HG03354 (cell line): ENCODE measurements at regions not wholly inside any gene's neighbourhood (a gene's known extent, or its start where the extent isn't known, plus 50 kb on each side); places are given as distances from the start of the nearest gene placed in this dataset.

Experiments used
- ATAC-seq: cut with Tn5 transposase; IDR thresholded peaks from one replicate; pipeline ENCODE4 v1.9.1; 2021; ENCODE audit warnings: mild to moderate bottlenecking; ENCODE audit not compliant: unreplicated experiment, poor library complexity, severe bottlenecking

GRCh38 chr6:114785235-114786127 is 442.7 kb upstream of the HS3ST5 start:
- ATAC-seq: no peak

GRCh38 chr6:114783783-114784182 is 441.0 kb upstream of the HS3ST5 start:
- ATAC-seq: no peak

DNA sequence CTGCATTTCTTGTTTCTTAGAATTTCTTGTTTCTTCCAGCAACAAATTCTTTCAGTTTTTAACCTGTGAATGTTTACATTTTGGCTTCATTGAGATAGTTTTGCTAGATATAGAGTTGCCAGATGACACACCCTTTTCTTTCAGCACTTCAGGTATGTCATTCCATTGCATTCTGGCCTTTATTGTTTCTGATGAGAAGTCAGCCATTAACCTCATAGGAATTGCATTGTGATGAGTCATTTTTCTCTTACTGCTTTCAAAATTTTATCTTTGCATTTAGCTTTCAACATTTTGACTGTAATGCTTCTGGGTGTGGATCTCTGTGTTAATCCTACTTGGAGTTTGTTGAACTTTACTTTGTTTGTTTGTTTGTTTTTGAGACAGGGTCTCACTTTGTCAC is 440.3 kb upstream of the HS3ST5 start:
- ATAC-seq: no peak

DNA sequence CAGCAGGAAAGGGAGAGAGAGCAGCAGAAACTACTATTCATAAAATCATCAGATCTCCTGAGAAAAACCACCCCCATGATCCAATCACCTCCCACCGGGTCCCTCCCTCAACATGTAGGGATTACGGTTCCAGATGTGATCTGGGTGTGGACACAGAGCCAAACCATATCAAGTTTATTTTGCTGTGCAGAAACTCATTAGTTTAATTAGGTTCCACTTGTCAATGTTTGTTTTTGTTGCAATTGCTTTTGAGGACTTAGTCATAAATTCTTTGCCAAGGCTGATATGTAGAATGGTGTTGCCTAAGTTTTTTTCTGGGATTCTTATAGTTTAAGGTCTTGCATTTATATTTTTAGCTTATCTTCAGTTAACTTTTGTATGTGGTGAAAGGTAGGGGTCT is 422.0 kb upstream of the HS3ST5 start:
- no peak for ATAC-seq

- no peak for ATAC-seq
These were observed 419.3 kb upstream of the HS3ST5 start for GRCh38 chr6:114762145-114762544.

GRCh38 chr6:114747995-114748625 is 405.3 kb upstream of the HS3ST5 start:
- ATAC-seq: peak; percentile 48

GRCh38 chr6:114740547-114740946 is 397.7 kb upstream of the HS3ST5 start:
- no peak for ATAC-seq

DNA sequence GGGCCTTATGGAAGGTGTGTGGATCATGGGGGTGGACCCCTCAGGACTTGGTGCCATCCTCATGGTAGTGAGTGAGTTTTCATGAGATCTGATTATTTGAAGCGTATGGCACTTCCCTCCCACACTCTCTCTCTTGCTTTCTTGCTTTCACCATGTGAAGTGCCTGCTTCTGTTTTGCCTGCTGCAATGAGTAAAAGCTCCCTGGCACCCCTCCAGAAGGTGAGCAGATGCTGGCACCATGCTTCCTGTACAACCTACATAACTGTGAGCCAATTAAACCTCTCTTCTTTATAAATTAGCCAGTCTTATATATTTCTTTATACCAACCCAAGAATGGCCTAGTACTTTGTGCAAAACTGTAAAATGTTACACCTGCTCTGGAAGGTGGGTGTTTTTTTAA is 396.8 kb upstream of the HS3ST5 start:
- ATAC-seq: no peak

DNA sequence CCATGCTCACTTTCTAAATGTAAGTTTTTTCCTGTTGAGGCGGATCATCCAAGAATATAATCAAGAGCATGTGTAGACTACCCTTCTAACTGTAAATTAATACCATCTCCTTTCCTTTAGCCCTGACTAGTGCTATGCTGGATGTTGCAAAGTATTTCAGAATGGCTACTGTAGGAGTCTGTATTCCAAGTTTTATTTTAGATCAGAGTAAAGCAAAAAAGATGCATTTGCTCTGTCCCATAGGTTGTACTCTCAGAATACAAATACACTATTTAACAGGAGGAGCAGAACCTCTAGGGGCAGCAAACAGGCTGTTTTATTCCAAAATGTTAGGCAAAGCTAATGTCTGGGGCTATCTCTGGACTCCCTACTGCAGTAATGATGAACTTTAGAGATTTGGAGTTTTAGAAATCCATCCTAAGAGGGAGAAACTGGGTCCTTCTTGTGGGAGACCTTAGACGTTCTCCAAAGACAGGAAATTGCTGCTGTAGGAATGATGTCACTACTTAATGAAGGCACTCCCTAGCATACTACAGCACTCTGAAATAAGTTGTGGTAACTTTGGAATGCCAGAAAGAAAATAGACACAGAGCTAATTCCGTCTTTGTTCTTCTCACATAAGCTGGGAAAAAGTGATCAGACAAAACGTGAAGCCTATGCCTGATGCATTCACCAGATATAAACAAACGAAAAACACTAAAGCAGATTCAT is 392.4 kb upstream of the HS3ST5 start:
- ATAC-seq: no peak

DNA sequence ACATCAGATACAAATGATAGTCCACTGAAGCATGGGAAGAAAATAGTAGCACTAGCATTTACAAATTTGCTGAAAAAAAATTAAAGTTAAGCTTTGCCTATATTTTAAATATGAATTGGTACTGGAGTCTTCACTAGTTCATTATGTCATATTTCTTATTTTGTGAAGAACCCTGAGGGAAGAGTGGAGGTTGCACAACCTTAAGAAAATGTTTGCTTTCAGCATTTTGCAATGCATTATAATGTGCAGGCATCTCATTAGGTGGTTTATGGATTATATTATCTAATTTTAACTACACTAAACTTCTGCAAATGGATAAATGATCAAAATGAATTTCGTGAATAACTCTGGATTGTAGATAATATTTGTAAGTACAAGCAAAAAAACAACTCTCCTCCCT is 390.8 kb upstream of the HS3ST5 start:
- no peak for ATAC-seq

DNA sequence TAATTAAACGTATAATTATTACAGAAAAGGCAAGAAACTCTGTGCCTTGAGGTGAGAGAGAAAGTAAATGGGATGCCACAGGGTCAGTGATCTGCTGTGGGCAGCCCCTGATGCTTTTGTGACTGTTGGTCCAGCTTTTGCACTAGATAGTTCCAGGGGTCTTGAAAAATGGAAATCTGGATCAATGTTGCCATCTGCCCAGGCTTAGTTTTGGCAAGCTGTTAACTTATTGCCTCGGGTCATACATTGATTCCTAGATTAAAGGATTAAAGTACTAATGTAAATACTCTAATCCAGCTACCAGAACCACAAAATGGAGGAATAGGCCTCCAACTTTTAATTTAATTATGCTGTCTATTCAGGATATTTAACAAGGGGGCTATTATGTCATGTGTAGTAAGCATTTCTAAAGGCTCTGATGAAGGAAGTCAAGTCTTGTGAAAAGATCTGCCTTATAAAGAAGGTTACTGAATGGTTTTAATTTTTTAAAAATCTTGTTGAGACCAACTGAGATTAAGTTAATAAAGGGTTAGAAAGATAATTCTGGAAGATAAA is 376.0 kb upstream of the HS3ST5 start:
- no peak for ATAC-seq

- ATAC-seq: no peak
These were observed 375.4 kb upstream of the HS3ST5 start for GRCh38 chr6:114718186-114718585.

- ATAC-seq: peak; percentile 51
These were observed 372.1 kb upstream of the HS3ST5 start for GRCh38 chr6:114714836-114715507.

DNA sequence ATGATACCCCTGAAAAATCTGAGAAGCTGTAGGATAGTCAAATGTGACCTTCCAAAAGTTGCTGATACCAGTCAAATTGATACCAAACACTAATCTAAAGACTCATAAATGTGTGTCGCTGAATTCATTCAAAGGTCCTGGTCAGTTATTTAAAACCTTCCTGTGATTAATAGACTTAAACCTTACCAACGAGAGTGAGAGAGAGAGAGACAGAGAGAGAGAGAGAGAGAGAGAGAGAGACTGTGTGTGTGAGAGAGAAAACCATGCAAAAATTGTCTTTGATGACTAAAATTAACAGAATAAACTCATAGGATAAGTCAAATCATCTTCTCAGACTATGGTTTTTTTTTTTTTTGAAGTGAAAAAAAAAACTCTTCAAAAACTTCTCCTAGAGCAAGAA is 370.9 kb upstream of the HS3ST5 start:
- ATAC-seq: no peak

DNA sequence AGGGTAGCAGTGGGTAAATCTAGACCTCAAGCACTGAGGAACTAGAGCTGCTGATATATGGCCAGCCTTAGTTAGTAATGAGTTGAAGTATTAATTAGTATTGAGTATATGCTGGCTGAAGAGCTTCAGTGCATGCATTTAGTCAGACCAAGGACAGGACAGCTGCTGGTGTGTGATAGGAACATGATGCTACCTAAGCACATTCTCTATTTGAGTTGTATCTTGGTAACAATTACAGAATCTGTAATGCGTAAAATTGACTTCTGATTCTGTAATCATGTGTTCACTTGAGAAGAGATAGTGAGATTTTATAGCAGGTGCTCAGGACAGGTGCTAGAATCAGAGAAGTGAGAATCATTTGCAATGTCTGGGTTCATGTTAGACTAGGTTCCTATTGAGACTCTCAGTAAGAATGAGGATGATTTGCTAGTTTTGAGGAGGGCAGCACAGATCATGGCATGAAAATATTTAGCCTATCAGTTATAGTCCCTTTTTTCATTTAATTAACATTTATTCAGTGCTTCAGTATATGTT is 369.4 kb upstream of the HS3ST5 start:
- peak; percentile 47 for ATAC-seq

- no peak for ATAC-seq
These were observed 364.3 kb upstream of the HS3ST5 start for GRCh38 chr6:114707081-114707620.

- no peak for ATAC-seq
These were observed 347.8 kb upstream of the HS3ST5 start for GRCh38 chr6:114690625-114691024.

- no peak for ATAC-seq
These were observed 316.7 kb upstream of the HS3ST5 start for GRCh38 chr6:114659513-114659912.

DNA sequence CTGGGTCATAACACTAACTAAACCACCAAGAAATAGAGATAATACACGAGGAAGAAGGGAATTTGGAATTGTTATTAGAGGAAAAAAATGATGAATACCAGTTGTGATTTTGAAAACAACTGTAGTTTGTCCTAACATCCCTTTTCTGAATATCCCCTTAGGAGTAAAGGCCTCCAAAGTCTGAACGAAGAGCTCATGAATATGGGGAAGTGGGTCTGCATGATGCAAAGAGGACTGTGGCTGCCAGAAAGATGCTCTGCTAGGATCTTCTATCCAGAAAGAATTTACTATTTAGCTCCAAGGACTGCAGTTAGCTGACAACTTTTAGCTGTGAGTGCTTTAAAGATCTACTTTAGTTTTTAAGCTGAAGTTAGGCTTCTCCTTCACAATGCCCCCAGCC is 308.8 kb upstream of the HS3ST5 start:
- no peak for ATAC-seq
